ENCODE measurements at regions not wholly inside any gene's neighbourhood (a gene's known extent, or its start where the extent isn't known, plus 50 kb on each side); places are given as distances from the start of the nearest gene placed in this dataset.

DNA sequence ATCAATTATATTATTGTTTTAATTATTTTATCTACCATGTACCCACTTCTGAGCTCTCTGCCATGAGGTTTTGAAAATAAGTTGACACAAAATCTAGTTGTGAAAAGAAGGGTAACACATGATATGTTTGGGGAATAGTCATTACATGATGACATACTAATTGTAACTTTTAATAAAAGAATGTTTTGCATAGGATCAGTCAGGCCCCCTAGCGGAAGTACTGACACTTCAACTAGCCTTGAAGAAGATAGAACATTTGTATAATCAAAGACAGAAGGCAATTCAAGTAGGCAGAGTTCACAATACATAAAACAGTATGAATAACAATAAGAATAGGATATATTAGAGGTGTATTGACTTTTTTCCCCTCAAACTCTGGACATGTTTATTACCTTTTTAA, 1191.0 kb upstream of the AGA start:
- no peak for DNase-seq

DNA sequence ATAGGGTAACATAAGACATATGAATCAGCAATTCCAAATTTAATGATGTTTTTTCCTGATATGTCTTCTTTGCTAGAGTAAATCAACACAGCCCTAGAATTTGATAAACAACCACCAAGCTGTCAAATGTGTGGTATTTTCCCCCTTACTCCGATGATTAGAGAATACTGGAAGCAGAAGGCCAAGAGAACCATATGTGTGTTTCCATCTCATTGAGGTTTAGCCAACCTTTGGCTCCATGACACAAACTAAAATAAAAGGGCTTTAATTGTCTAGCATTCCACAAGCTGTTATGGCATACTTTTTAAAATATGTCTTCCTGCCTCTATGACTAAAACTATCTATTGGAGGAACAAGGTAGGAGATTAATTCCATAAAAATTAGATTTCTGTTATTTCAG, 1222.4 kb upstream of the AGA start:
- no peak for DNase-seq

DNA sequence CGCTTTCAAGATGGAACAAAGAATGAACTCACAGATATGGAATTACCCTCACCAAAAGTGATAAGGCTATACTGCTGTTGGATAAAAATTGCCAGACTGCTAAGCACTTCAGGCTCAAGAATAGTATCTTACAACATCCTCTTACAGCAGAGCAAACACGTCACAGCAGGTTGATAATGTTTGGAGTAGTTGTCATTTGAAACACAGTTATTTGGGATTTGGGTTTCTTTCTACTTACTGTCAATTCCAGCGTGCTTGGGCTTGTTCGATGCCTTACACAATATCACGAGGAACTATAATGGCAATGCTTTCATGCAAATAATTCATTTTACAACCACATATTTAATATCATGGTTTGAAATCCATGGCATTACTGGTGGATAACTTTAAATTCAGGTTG, 1223.7 kb upstream of the AGA start:
- DNase-seq: no peak

DNA sequence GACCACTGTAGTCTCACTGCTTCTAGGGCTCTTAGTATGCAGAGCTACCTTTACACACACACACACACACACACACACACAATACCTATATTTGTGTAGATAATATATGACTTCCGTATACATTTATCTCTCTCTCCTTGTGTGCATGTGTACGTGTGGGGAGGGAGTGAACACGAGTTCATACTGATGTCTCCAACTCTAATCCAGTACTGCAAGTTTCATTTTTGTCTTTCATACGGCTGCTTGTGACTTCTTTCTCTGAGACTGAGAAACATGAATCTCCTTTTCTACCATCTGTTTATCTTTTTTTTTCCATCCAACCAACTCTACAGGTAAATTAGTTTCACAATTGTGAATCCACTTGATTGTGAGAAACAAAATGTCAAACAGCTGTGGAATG, 1229.5 kb upstream of the AGA start:
- no peak for DNase-seq

DNA sequence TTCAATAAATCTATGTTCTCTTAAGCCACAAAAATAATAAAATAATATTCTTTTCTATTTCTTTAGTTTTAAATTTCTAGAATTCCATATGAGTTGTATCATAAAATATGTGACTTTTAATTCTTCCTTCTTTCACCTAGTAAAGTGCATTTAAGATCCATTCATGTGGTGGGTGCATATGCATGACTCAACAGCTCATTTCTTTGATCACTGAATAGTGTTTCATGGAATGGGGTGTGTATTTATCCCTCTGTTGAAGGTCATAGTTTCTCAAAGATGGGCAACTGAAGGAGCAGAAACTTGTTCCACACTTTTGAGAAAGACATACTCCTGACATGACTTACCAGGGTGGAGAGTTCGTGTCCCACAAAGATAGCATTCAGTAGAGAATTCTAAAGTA, 1230.3 kb upstream of the AGA start:
- DNase-seq: no peak

DNA sequence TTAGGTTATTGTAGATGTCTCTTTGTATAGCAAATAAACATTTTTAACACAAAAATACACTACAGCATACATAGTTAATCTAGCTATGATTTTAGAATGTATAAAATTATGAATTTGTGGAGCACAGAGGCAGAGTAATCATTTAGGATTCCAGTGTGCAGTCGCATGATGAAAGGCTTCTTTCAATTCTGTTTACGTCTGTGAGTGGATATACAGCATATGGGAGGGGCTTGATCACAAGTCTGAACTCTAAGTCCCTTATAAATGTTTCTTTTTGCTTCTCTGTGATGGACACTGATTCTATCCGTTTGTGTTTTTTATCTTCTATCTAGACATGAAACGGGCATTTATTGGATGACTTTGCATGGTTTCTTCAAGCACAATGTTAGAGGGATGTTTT, 1239.6 kb upstream of the AGA start:
- DNase-seq: no peak

DNA sequence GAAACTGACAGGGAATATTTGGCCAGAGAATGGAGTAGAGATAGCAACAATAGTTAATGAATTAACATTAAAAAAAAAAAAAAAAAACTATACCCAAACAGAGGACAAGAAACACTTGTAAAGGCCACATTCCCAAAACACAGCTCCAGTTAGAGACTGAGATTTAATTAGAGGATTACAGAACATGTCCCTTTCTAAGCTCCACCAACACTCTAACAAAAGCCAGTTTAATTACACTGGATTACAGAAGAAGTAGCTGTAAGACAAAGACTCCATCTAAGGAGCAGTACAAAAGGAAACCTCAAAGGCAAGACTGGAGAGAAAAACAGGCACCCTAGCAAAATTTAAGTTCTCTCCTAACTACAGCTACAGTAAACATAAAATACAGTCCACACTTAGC, 1247.7 kb upstream of the AGA start:
- no peak for DNase-seq

DNA sequence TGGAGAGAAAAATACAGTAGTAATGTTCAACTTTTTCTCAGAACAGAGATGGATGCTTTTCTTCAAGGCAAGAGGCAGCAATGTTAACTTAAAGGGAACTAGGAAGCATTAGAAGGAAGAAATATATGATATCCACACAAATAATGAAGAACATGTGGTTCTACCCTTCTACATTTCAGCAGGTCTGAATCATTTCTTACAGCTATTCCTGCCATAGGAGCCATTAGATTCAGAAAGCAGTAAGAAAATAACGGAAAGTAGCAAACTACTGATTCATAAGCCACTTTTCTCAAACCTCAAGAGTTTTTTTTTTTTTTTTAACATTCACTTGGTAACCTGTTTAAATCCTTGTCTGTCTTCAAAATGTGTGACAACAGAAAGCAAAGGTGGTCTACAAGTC, 1251.6 kb upstream of the AGA start:
- DNase-seq: no peak

DNA sequence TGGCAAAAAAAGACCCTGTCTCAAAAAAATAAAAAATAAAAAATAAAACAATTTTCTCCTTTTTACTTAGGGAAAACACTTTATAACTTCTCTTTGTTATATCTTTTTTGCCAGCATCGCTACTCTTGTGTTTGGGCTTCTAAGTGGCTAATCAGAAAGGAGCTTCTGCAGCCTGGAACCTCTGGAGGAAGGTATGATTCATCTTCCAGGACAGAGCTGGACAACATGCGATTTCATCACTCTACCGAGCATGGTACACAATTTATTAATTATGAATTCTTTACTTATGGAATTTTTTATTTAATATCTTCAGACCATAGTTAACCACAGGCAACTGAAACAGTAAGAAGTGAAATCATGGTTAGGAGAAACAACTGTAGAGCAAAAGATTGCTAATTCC, 1254.3 kb upstream of the AGA start:
- no peak for DNase-seq

DNA sequence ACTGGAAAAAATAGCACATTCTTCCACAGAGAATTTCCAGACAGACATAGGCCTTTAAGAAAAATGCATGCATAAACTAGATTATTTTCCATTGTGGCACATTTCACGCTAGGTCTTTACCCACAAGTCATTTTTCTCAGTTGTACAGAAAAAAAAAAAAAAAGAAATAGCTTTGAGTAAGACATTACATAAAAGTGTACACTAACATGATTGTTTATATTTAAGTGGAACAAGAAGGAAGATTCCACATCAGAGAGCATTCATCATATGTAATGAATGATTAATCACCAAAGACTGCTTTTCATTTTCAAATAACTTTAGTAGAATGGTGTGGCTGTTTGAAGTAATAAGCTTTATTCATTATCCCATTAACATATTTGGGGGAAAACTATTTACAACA, 1270.2 kb upstream of the AGA start:
- no peak for DNase-seq

DNA sequence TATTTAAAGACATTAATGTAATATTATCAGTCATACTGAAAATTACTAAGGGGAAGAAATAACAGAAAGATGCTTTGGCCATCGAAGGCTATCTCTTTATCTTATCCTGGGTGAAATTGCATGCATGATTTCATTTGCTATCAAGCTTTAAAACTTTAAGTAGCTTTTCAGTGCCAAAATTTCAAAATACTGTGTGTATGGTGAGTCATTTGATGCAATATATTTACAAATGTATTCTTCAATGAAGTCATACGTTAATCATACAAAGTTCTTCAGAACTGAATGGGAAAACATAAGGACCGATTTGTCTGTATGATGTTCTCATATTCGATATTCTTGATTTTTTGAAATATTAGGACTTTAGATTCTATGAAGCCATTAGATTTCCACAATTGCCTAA, 1295.8 kb upstream of the AGA start:
- DNase-seq: no peak

DNA sequence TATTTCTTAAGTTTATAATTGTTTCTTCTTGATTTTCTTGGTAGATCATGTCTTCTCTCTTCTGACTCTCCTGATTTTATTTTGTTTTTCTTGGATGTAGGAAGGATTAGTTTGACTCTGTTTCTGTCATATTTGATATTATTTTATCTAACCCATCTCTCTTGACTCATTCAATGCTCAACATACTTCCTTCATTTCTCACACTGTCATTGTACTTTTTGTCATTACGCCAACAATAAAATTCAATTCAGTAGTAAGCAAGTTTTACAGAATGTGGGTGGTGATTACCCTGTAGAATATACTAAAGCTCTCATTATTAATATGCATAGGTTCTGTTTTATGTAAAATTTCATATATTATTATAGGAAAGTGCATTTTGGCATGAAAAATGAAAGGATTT, 1303.0 kb upstream of the AGA start:
- no peak for DNase-seq

DNA sequence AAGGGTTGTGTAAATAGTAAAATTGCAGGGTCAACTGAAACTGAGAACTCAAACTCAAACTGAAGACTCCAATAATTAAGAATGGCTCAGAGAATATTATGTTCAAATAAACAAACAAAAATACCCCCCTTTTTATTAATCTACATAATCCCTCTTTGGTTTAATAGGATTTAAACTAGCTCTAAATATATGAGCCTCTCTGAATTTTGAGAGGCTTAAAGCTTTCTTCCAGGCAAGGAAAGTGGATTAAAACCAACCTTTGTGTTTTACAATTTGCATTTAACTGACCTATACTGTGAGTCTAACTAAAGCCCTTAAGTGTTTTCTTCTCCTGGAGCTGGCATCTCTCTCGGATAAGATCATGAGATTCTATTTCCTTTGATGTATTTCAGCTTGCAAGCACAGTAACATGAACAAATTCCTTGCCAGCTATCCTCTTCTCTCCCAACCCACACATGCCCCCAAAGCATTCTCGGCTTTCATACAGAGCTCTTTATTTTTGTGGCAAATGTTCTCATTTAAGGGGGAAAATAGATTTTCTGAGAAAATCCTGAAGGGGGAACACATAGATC, 1310.8 kb upstream of the AGA start:
- DNase-seq: no peak

DNA sequence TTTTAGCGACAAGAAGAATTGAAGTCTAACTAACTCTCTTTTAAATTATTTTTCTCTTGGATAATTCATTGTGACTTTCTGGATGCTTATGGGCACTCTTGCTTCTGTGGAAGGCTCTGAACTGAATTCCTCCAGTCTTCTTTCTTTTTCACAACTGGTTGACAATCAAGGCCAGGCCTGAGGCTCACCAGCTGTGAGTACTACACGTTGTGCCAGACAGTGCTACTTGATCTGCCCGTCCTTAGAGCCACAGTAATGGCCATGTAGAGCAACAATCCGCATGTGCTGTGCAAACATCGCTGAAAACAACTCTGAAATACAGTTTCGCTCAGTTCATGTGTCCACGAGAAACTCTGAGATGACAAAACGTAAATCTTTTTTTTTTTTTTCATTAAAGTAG, 1336.3 kb upstream of the AGA start:
- DNase-seq: no peak

DNA sequence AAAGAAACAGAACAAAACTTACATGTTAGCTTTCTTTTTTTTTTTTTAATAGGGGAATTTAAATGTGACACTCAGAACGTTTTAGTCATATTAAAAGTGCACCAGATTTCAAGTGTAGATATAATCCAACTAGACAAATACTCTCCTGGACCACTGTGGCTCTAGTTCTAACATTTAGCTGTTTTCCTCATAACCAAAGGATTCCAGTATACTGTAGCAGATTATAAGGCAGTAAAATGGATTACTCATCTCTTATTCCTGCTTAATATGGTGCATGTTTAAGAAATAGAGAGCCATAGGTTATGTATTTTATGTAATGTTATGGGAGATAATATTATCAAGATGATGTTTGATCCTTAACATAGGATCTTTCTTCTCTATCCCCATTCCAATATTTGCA, 1339.5 kb upstream of the AGA start:
- no peak for DNase-seq

DNA sequence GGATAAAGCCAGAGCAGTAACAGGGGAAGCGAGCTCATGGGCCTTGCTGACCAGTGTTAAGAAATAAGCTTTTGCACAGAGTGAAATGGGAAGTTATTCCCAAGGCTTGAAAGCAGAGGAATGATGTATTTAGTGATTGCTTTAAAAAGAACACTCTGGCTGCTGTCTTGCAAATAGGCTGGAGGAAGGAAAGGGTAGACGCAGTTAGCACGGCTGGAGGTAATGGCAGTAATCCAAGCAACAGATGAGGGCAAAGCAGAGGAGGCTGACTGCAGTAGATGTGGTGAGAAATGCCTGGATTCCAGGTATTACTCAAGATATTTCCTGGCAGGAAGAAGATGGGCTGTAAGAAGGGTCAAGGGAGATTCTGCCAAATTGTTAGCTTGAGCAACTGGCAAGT, 1342.3 kb upstream of the AGA start:
- DNase-seq: no peak

DNA sequence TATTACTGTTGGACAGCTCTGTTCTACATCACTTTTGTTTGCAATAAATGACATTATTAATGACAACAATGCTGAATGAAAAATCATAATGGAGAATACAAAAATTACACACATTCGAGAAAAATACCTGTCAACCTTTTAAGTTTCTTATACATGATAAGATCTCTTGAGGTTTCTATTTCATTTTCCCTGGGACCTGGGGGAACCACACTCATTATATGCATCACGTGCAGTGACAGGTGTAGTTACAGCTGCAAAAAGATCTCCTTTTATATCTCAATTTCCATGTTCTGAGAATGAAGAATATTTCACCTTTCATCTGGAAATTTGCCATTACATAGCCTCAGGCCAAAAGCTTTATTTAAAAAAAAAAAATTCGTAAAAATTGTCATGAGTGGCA, 1347.0 kb upstream of the AGA start:
- DNase-seq: no peak

DNA sequence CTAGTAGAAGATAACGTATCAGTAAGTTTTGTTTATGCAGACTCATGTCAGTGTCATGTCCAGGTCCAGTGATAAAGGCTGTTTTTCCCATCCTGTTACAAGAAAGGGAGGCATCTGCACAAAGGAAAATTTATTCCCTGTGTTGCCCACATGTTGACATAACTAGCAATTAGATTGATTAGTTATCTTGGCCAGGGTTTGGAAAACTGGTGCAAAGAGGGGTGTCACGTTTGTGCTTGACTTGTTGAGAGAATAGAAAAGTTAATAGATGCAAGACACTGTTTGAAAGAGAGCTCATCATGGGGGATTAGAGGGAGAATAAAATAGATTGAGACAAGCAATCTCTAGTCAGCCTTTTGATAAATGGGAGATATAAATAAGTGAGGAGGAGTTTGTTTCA, 1357.0 kb upstream of the AGA start:
- no peak for DNase-seq

DNA sequence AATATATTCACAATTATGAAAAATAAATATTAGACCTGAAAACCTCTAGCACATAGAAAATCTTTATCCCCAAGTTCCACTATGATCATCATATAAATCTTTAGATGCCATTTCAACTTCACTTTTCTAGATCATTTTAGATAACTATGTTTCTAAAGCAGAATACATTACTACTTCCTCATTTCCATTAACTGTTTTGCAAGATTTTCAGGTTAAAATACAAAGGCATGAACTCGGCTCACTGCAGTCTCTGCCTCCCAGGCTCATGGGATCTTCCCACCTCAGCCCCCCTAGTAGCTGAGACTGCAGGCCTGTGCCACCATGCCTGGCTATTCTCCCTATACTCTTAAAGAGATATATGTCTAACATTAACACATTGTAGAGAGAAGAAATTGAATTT, 1365.9 kb upstream of the AGA start:
- no peak for DNase-seq

DNA sequence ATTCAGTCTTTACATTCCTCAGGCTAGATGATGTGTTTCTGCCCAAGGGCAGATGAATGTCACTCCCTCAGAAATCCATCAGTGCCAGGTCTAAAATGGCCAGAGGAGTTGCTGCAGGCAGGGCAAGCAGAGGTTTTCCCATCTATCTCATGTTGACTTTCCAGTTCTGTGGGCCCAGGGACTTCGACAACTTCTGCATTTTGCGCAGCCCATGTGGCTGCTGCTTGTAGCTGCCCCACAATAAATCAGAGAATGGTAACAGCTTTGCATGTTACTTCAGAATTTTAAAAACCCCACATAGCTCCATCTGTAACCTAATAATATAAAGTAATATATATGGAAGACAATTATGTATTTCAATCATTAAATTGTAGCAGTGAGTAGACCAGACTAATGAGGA, 1367.7 kb upstream of the AGA start:
- no peak for DNase-seq

DNA sequence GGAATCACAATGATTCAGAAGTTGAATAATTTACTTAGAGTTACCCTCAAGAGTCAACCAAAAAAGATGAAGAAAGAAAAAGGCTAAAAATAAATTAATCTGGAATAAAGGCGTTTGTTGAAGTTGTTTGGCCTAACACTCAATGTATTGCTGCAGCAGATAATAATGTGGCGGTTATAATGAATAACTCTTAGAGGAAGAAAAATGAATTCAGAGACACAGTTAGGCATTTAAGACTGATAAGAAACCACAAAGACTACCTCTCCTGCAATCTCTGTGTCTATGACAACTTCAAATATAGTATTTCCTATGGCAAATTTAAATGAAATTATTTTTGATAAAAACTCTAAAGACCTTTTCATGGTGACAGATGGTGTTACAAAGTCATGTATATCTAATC, 1369.1 kb upstream of the AGA start:
- DNase-seq: no peak

DNA sequence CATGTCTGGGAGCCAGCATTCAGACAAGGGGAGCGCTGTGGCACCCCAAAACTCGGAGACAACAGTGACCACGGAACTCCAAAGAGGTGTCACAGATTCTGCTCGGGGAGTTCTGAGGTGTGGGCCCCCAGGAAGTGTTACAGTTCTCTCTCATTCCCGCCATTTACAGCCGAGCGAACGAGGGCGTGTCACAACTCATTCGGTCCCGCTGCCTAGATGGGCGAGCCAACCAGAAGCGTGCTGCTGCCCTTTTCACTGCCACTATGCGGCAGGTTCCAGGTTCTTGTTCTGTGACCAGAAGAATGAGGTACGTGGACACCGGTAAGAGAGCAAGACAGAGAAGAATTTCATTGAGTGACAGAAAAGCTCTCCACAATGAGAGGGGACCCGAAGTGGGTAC, 1370.6 kb upstream of the AGA start:
- no peak for DNase-seq

DNA sequence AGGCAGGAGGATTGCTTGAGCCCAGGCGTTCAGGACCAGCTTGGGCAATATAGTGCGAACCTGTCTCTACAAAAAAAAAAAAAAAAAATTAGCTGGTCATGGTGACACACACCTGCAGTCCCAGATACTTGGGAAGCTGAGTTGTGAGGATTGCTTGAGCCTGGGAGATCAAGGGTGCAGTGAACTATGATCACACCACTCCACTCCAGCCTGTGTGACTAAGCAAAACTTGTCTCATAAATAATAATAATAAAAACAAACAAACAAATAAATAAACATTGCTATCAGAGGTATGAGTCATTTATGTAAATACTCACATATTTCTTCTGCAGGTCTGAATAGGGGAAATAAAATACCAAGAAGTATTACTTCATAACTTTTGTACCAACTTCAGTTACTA, 1372.7 kb upstream of the AGA start:
- DNase-seq: no peak

DNA sequence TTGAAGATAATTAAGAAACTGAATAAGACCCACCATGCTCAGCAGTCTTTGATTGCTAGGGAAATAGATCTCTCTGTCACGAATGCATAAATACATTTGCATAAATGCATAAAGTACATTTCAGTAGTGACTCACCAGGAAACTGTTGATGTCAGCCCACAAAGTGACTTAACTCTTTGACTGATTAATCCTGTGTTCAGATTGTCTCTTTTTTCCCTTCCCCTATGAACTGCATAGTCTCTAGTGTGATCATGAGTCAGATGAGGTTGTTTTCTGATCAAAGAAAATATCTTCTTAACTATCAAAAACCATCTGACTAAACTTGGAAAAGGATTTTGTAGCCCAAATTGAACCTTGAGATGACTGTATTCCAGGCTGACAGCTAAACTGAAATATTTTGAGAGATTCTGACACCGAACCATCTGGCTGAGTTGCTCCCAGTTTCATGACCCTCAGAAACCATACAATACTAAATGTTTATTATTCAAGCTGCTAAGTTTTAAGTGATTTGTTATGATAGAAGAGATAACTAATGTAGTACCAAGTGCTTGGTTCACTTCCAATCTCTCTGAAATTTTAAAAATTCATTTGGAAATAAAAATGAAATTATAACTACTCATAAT, 1381.5 kb upstream of the AGA start:
- no peak for DNase-seq

DNA sequence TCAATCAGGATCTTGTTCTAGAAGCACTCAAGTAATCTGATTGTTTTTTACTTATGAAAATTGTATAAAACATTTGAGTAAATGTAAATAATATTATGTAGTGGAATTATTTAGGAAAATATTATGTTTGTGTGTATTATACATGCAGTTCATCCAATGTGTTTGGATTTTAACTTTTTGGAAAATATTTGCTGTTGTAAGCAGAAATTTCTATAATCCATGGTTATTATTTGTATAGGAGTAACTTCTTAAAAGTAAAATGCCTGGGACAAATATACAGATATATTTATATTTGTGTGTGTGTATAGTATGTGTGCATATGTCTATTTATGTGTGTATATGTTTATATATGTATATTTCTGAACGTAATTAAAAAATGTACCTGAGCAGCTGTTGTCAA, 1394.6 kb upstream of the AGA start:
- DNase-seq: no peak

DNA sequence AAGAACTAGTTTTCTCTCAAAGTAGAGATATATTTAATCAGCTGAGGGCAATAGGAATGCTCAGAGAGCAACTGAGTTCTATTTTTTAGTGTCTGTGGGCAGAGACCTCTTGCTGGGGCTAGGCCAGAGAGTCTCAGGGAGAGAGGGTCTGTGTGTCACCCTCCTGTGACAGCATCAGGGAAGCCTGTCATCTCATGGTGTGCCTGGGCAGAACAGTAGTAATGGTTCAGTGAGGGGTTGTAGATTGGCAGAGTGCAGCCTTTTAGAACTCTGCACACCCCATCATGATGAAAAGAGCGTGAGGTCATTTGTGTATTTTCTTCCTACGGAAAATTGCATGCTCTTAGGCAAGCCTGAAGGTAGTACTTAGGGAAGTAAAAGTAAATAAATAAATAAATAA, 1396.5 kb upstream of the AGA start:
- DNase-seq: no peak
